GM23248 (cell line): ENCODE measurements at regions not wholly inside any gene's neighbourhood (a gene's known extent, or its start where the extent isn't known, plus 50 kb on each side); places are given as distances from the start of the nearest gene placed in this dataset.

Experiments used
- EZH2 ChIP-seq: fragments of 200-600 bp; sonication (generic); IDR thresholded peaks from 2 replicates; pipeline ENCODE4 v1.6.1; 2018; ENCODE audit warnings: antibody characterized with exemption, mild to moderate bottlenecking; ENCODE audit not compliant: insufficient read depth, poor library complexity, severe bottlenecking
- EZH2phosphoT487 ChIP-seq: fragments of 200-600 bp; sonication (generic); IDR thresholded peaks from 2 replicates; pipeline ENCODE4 v1.6.1; 2018; ENCODE audit warnings: antibody characterized with exemption, moderate library complexity, mild to moderate bottlenecking, low read depth; ENCODE audit not compliant: insufficient read depth

DNA sequence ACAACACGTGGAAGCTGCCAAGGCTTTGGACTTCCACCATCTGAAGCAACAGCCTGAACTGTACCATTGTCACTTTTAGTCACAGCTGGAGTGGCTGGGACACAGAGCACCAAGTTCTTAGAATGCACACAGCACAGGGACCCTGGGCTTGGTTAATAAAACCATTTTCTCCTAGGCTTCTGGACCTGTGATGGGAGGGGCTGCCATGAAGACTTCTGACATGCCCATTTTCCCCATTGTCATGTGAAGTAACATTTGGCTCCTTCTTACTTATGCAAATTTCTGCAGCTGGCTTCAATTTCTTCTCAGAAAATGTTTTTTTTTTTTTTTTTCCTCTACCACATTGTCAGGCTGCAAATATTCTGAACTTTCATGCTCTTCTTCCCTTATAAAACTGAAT is 138.6 kb upstream of the BRINP3 start:
- no peak for TF ChIP-seq EZH2
- no peak for TF ChIP-seq EZH2phosphoT487
